HL-60 (cell line): ENCODE measurements at regions not wholly inside any gene's neighbourhood (a gene's known extent, or its start where the extent isn't known, plus 50 kb on each side); places are given as distances from the start of the nearest gene placed in this dataset.
"Not testable (repeated sequence)": the region's sequence is repeated elsewhere in the genome, so short reads cannot be mapped to it uniquely, and the experiment has no call there.

Experiments
- DNase-seq, 2 experiments: peaks; one replicate each; pipeline ENCODE4 v3.0.0-alpha.2; 2010 to 2020; ENCODE audit warnings: low read depth in 1 of 2, low spot score in 1 of 2
- H3K27ac ChIP-seq: fragments of 250-450 bp; sonication (Bioruptor Pico); replicated peaks from 2 replicates; pipeline ENCODE4 v1.5.1; 2020; ENCODE audit warnings: mild to moderate bottlenecking, moderate library complexity
- H3K27me3 ChIP-seq: fragments of 250-450 bp; sonication (Bioruptor Pico); 2 replicates; pipeline ENCODE4 v1.5.1; 2021; ENCODE audit warnings: mild to moderate bottlenecking, moderate library complexity; ENCODE audit not compliant: insufficient read depth, poor library complexity, severe bottlenecking
- H3K4me3 ChIP-seq: replicated peaks from 2 replicates; pipeline ENCODE4 v1.5.1; 2011; ENCODE audit warnings: mild to moderate bottlenecking, control low read depth, low read length; ENCODE audit not compliant: insufficient read depth
- CTCF ChIP-seq: IDR thresholded peaks from one replicate; pipeline ENCODE4 v1.5.1; 2011; ENCODE audit warnings: low read length, control low read depth, inconsistent platforms; ENCODE audit not compliant: insufficient read depth
- GABPA ChIP-seq: IDR thresholded peaks from 2 replicates; pipeline ENCODE4 v1.6.1; 2012; ENCODE audit warnings: low read depth
- POLR2AphosphoS5 ChIP-seq: IDR thresholded peaks from 2 replicates; pipeline ENCODE4 v1.6.1; 2012; ENCODE audit warnings: low read depth
- REST ChIP-seq: IDR thresholded peaks from 2 replicates; pipeline ENCODE4 v1.6.1; 2012; ENCODE audit warnings: low read depth; ENCODE audit not compliant: insufficient replicate concordance
- SPI1 ChIP-seq: IDR thresholded peaks from 2 replicates; pipeline ENCODE4 v1.6.1; 2012; ENCODE audit warnings: low read depth, mild to moderate bottlenecking, borderline replicate concordance

DNA sequence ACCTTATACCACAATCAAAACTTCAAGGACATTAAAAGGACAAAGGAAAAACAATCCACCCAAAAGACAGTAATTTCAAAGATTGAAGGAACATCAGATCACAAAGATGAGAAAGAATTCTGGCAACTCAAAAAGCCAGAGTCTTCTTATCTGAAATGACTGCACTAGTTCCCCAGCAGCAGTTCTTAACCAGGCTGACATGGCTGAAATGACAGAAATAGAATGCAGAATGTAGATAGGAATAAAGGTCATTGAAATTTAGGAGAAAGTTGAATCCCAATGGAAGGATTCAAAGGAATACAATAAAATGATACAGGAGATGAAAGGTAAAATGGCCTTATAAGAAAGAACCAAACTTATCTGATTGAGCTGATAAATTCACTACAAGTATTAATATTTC lies 231.4 kb downstream of the CD109 start:
- DNase-seq = no peak
- TF ChIP-seq GABPA (no peak), SPI1 (no peak), CTCF (no peak), REST (no peak), POLR2AphosphoS5 (no peak)

GRCh38 chr6:73925703-73926102 lies 229.7 kb downstream of the CD109 start:
- not testable (repeated sequence) for H3K27me3 ChIP-seq, H3K4me3 ChIP-seq, DNase-seq, H3K27ac ChIP-seq

More for the DNA sequence above, 231.4 kb downstream of the CD109 start:
- no peak overlapping the region for H3K27ac ChIP-seq
- H3K4me3 ChIP-seq = no peak overlapping the region
- no peaks in the 10 kb centered on the region for H3K27me3 ChIP-seq

DNA sequence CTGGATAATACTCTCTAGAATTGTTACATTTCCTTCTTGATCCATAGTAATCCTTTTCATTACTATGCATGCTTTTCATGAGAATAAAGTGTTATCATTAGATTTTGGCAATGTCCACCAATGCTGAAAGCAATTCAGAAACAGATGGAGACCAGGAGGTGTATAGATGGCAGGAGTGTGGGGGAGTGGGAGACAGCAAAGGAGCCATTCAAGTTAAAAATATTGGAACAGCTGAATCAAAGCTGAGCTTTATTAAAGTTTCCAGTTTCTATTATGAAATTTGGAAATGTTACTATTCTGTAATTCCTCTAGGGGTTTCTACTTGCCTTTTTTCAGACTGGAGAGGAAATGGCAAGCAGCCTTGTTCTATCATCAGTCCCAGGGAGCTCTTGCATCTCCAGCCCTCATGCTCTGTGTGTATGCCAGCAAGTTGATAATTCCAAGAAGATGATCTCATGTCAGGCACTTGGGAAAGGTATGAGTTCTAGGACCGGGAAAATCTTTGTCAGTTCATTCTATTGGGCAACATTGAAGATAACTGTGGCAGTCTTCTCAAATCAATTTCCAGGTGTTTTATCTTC lies 228.0 kb downstream of the CD109 start:
- no peaks in the 10 kb centered on the region for H3K27me3 ChIP-seq
- DNase-seq = no peak
- H3K4me3 ChIP-seq = no peak overlapping the region
- TF ChIP-seq POLR2AphosphoS5 = no peak
- no peak for TF ChIP-seq REST
- no peak for TF ChIP-seq SPI1
- no peak for TF ChIP-seq CTCF
- TF ChIP-seq GABPA = no peak
- no peak overlapping the region for H3K27ac ChIP-seq

DNA sequence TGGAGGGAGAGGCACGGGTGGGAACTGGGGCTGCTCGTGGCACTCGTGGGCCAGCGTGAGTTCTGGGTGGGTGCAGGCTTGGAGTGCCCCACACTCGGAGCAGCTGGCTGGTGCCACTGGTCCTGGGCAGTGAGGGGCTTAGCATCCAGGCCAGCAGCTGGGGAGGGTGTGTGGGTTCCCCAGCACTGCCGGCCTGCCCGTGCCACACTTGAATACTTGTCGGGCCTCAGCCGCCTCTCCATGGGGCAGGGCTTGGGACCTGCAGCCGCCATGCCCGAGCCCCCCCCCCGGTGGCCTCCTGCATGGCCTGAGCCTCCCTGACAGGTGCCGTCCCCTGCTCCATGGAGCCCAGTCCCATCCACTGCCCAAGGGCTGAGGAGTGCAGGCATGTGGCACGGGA lies 207.2 kb downstream of the CD109 start:
- Histone ChIP-seq H3K27ac (no peak overlapping the region), H3K27me3 (no peaks in the 10 kb centered on the region), H3K4me3 (no peak overlapping the region)
- no peak for TF ChIP-seq REST
- no peak for TF ChIP-seq POLR2AphosphoS5
- TF ChIP-seq SPI1 = no peak
- no peak for TF ChIP-seq CTCF
- TF ChIP-seq GABPA = no peak
- DNase-seq = no peak
